Smooth muscle cell (in vitro differentiated cells): ENCODE measurements at regions not wholly inside any gene's neighbourhood (a gene's known extent, or its start where the extent isn't known, plus 50 kb on each side); places are given as distances from the start of the nearest gene placed in this dataset.

Source experiments
- DNase-seq: peaks from one replicate; lab custom pipeline; 2025; ENCODE audit not compliant: unreplicated experiment; lab: John Stamatoyannopoulos, UW
- H2AFZ ChIP-seq: fragments of 200-600 bp; sonication (generic); 2 replicates; pipeline ENCODE4 v1.6.0; 2016; ENCODE audit warnings: antibody characterized with exemption, low read depth, mild to moderate bottlenecking
- H3F3A ChIP-seq: fragments of 200-600 bp; sonication (generic); 2 replicates; pipeline ENCODE4 v1.6.0; 2017; ENCODE audit warnings: antibody characterized with exemption, low read depth
- H3K27ac ChIP-seq: fragments of 200-600 bp; sonication (generic); 2 replicates; pipeline ENCODE4 v1.5.1; 2016; ENCODE audit warnings: low read depth, mild to moderate bottlenecking
- H3K27me3 ChIP-seq: fragments of 200-600 bp; sonication (generic); 2 replicates; pipeline ENCODE4 v1.6.1; 2016; ENCODE audit warnings: low read depth, mild to moderate bottlenecking
- H3K36me3 ChIP-seq: fragments of 200-600 bp; sonication (generic); 2 replicates; pipeline ENCODE4 v1.5.1; 2016; ENCODE audit warnings: low read depth
- H3K4me1 ChIP-seq: fragments of 200-600 bp; sonication (generic); 2 replicates; pipeline ENCODE4 v1.5.1; 2016; ENCODE audit warnings: low read depth
- H3K4me2 ChIP-seq: fragments of 200-600 bp; sonication (generic); 2 replicates; pipeline ENCODE4 v1.6.0; 2016; ENCODE audit warnings: mild to moderate bottlenecking
- H3K4me3 ChIP-seq: fragments of 200-600 bp; sonication (generic); 2 replicates; pipeline ENCODE4 v1.5.1; 2016; ENCODE audit warnings: mild to moderate bottlenecking
- H3K79me2 ChIP-seq: fragments of 200-600 bp; sonication (generic); 2 replicates; pipeline ENCODE4 v1.6.0; 2016; ENCODE audit warnings: low read depth, mild to moderate bottlenecking
- H3K9ac ChIP-seq: fragments of 200-600 bp; sonication (generic); 2 replicates; pipeline ENCODE4 v1.6.0; 2016; ENCODE audit warnings: low read depth
- H3K9me3 ChIP-seq: fragments of 200-600 bp; sonication (generic); replicated peaks from 2 replicates; pipeline ENCODE4 v1.5.1; 2016; ENCODE audit warnings: low read depth
- H4K20me1 ChIP-seq: fragments of 200-600 bp; sonication (generic); 2 replicates; pipeline ENCODE4 v1.6.0; 2016; ENCODE audit warnings: low read depth
- CTCF ChIP-seq: fragments of 200-600 bp; sonication (generic); IDR thresholded peaks from 2 replicates; pipeline ENCODE4 v1.5.1; 2017; ENCODE audit warnings: borderline replicate concordance, mild to moderate bottlenecking, antibody characterized with exemption; ENCODE audit not compliant: insufficient read depth, poor library complexity, severe bottlenecking
- WGBS: methylation state at CpG from one replicate; pipeline ENCODE4 v1.1.7; 2016; ENCODE audit warnings: low lambda C conversion rate; 5-methylcytosine and 5-hydroxymethylcytosine counted together

GRCh38 chr1:4027492-4028138 is 127.5 kb upstream of the C1orf174 start:
- no peak overlapping the region for H3K27ac ChIP-seq
- 54% methylated on average over 16 of the region's 16 CpGs for WGBS
- H3K9me3 ChIP-seq = no peaks in the 10 kb centered on the region
- no peak for DNase-seq
- H3K9ac ChIP-seq = no peak overlapping the region
- no peak overlapping the region for H2AFZ ChIP-seq
- no peaks in the 10 kb centered on the region for H4K20me1 ChIP-seq
- H3K27me3 ChIP-seq = peaks cover 6% of the 10 kb centered on the region
- no peak overlapping the region for H3K4me3 ChIP-seq
- TF ChIP-seq CTCF = no peak
- H3K36me3 ChIP-seq = no peaks in the 10 kb centered on the region
- H3K4me2 ChIP-seq = no peak overlapping the region
- no peaks in the 10 kb centered on the region for H3K79me2 ChIP-seq
- no peaks in the 10 kb centered on the region for H3K4me1 ChIP-seq
- no peaks in the 10 kb centered on the region for H3F3A ChIP-seq

GRCh38 chr1:4028139-4028501 is 128.0 kb upstream of the C1orf174 start:
- Histone ChIP-seq H3K4me2 (no peak overlapping the region), H4K20me1 (no peaks in the 10 kb centered on the region), H3K4me1 (no peaks in the 10 kb centered on the region), H3K9ac (no peak overlapping the region), H3K27ac (no peak overlapping the region), H3K27me3 (peaks cover 6% of the 10 kb centered on the region), H3K36me3 (no peaks in the 10 kb centered on the region), H3K4me3 (no peak overlapping the region), H2AFZ (no peak overlapping the region), H3K79me2 (no peaks in the 10 kb centered on the region), H3F3A (no peaks in the 10 kb centered on the region), H3K9me3 (no peaks in the 10 kb centered on the region)
- DNase-seq = no peak
- TF ChIP-seq CTCF = no peak
- WGBS = 92% methylated on average over 6 of the region's 6 CpGs

- no peak for TF ChIP-seq CTCF
- Histone ChIP-seq H2AFZ (no peak overlapping the region), H3K27ac (no peak overlapping the region), H4K20me1 (no peaks in the 10 kb centered on the region), H3K27me3 (peaks cover 6% of the 10 kb centered on the region), H3K9ac (no peak overlapping the region), H3K4me2 (no peak overlapping the region), H3K4me3 (no peak overlapping the region), H3K79me2 (no peaks in the 10 kb centered on the region), H3K36me3 (no peaks in the 10 kb centered on the region), H3F3A (no peaks in the 10 kb centered on the region), H3K4me1 (no peaks in the 10 kb centered on the region), H3K9me3 (no peaks in the 10 kb centered on the region)
- DNase-seq = no peak
Observed at GRCh38 chr1:4029376-4029775, 129.3 kb upstream of the C1orf174 start.

GRCh38 chr1:4032571-4032970 is 132.5 kb upstream of the C1orf174 start:
- H3K4me2 ChIP-seq = no peak overlapping the region
- no peaks in the 10 kb centered on the region for H3K4me1 ChIP-seq
- no peak overlapping the region for H3K4me3 ChIP-seq
- no peak overlapping the region for H3K9ac ChIP-seq
- H3K27me3 ChIP-seq = no peaks in the 10 kb centered on the region
- H3K27ac ChIP-seq = no peak overlapping the region
- 77% methylated on average over 6 of the region's 6 CpGs for WGBS
- no peaks in the 10 kb centered on the region for H3K36me3 ChIP-seq
- no peaks in the 10 kb centered on the region for H3K79me2 ChIP-seq
- H4K20me1 ChIP-seq = no peaks in the 10 kb centered on the region
- no peak for DNase-seq
- no peaks in the 10 kb centered on the region for H3F3A ChIP-seq
- H2AFZ ChIP-seq = no peak overlapping the region
- TF ChIP-seq CTCF = no peak
- H3K9me3 ChIP-seq = no peaks in the 10 kb centered on the region
